AG09319 (cell line): ENCODE measurements at regions not wholly inside any gene's neighbourhood (a gene's known extent, or its start where the extent isn't known, plus 50 kb on each side); places are given as distances from the start of the nearest gene placed in this dataset.

Experiments used
- DNase-seq: peaks from one replicate; pipeline ENCODE4 v3.0.0-alpha.2; 2010; ENCODE audit warnings: low read depth; ENCODE audit errors: extremely low read depth
- TF ChIP-seq, protein P1 (sequence below): IDR thresholded peaks from 2 replicates; pipeline ENCODE4 v1.5.1; 2011; ENCODE audit warnings: low read depth, mild to moderate bottlenecking, inconsistent platforms, low read length, moderate library complexity

DNA sequence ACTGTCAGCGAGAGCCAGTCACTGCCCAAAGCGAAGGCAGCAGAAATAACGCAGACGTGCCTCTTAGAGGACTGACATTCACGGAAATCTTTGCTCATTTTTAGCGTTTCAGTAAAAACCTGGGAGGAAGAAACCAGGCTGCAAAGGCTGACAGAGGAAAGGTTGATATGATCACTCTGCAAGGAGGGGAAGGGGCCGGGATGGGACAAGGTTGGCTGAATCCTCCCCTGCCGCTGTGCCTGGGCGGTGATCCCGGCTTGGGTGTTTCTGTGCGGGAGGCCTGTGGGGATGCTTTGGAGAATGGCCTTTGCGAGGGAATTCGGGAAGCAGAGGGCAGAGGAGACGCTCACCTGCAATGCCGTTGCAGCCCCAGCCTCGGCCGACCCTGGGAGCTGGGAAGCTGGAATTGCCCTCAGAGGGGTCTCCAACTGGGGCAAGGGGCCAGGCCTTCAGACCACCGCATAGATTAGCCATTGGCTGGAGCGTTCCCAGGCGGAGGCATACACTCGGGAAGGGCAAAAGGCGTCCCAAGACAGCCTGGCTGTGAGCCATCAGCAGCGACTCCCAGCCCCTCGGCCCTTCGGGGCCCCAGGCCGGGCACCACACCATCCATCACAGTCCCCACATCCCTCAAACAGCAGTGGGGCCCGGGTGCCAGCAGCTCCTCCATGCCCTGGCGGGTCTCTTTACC lies 111.7 kb upstream of the GPC1 start:
- TF ChIP-seq, protein P1, sequence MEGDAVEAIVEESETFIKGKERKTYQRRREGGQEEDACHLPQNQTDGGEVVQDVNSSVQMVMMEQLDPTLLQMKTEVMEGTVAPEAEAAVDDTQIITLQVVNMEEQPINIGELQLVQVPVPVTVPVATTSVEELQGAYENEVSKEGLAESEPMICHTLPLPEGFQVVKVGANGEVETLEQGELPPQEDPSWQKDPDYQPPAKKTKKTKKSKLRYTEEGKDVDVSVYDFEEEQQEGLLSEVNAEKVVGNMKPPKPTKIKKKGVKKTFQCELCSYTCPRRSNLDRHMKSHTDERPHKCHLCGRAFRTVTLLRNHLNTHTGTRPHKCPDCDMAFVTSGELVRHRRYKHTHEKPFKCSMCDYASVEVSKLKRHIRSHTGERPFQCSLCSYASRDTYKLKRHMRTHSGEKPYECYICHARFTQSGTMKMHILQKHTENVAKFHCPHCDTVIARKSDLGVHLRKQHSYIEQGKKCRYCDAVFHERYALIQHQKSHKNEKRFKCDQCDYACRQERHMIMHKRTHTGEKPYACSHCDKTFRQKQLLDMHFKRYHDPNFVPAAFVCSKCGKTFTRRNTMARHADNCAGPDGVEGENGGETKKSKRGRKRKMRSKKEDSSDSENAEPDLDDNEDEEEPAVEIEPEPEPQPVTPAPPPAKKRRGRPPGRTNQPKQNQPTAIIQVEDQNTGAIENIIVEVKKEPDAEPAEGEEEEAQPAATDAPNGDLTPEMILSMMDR: no peak
- DNase-seq: no peak

DNA sequence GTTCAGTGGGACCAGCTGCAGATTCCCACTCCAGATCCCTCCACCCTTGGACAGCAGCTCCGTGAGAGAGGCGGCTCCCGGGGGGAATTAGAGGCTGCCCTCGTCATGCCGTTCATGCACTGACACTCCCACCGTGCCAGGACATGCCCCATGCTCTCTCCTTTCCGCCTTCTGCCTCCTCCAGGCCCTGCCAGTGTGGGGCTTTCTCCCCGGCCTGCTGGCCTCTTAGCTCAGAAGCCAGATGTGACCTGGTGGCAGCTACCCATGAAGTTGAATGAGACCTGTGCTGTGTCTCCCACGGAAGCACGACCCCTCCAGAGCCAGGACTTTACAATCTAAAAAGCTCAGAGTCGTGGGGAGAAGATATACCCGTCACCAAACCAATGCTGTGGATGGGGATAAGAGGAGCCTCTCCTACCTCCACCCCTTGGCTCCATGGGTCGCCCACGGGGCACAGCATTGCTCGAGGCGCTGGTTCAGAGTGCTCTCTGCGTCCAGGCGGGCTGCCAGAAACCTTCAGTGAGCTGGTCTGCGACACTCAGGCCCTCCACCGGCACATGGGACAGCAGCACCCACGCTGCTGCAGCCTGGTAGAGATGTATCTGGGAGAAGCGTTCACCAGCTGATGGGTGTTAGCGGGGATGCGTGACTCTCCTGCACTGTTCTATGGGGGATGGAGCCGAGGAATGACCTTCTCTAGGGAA lies 111.0 kb upstream of the GPC1 start:
- no peak for DNase-seq

DNA sequence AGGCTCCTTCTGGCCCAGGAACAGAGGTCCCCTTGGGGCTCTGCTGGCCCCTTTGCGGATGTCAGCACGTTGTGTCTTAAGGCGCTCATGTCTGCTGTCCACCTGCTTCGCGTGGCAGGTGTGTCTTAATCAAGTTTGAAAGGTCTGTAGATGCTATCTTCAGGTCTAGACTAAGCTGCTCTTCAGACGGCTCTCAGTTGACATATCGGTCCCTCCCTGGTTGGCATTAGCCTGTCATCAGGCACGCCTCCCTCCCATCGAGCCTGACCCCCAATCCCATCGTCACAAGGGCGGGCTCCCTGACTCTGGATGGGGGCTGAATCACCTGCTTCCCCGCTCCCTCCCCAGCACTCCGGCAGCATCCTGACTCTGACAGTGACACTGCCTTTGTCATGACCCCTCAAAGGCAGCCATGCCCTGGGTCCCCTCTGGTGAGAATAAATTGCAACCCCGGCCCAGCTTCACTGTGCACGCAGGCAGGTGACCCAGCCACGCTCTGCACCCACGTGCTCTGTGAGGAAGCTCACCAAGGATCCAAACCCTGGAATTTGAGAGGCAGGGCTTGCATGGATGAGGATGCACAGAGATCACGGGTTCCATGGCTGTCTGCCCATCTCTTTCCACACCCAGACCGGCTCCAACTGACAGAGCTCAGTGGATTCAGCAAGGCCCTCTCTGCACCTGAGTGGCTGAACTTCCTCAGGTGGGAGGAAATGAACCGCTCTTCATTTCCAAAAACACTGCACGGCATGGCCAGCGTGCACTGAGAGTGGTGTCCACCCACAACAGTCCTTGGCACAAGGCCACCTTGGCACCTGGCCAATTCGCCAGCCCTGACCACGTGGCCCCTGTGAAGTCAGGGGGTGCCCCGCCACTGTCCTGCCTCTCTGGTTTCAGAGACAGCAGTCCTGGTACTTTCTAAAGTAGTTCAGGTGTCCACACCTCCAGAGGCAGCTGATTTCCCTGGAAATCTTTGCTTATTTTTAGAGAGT lies 110.2 kb upstream of the GPC1 start:
- DNase-seq: no peak
- TF ChIP-seq, protein P1: no peak

More for the DNA sequence above, 111.0 kb upstream of the GPC1 start:
- TF ChIP-seq, protein P1: no peak

DNA sequence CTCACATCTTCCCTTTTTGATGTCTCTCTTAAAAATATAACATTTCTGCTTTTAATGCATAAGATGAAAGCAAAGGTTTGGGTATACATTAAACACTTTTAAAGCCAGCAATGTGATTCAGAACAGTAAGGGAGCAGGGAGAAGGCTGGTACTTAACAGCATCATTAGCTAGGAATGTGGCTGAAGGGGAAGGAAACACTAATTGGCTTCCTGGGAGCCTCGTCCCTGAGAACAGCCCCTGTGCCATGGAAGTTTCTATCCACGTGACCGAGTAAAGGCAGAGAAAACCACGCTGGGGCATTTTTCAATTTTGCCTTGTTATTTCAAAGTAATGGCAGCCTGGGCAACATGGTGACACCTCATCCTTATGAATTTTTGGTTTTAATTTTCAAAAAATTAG lies 109.2 kb upstream of the GPC1 start:
- DNase-seq: no peak
- TF ChIP-seq, protein P1: no peak

DNA sequence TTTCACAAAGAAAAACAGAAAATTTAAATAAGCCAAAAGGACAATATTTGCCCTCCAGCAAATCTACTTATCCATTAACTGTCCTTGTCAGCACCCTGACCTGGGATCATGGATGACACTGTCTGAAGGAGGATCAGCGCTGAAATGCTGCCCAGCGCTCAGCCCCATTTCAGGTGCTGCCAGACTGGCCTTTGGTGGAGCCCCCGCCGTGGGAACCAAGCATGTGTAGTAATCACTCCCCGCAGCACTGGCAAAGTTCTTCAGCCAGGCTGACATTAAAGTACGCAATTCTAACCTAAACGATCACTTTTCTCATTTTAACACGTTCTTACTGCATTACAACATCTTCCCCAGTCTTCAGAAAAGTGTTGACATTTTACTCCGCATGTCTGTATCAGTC lies 108.6 kb upstream of the GPC1 start:
- TF ChIP-seq, protein P1: no peak
- no peak for DNase-seq

DNA sequence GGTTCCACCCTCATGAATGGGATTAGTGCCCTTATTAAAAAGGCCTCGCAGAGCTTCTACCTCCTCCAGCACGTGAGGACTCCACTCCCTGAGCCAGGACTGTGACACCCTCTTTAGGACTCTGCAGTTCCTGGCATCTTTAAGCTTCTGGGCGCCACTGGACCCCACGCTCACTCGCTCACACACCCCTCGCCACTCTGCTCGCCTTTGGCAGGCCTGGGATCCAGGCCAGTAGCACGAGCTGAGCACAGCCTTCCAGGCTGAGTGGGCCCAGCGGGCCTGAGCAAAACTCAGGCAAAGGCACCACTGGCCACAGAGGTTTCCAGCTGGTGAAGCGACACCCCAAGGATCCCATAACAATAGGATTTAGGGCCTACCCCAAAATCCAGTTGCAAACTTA lies 107.9 kb upstream of the GPC1 start:
- TF ChIP-seq, protein P1: no peak
- no peak for DNase-seq

DNA sequence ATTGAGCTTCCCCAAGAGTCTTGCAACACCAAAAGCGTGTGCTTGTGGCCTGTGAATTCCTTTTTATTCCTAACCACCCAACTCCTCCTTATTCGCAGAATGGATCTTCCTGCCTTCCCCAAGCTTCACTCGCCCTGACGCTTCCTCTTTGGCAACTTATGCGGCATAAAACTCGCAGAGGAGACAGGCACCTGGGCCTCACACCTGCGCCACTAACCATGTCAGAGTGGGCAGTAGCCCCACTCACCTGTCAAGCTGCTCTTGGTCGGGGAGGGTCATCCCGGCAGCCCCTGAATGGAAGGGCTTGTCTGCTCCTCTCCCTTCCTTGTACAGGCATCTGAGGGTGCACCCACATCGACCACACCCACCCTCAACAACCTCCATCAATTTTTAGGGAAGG lies 106.9 kb upstream of the GPC1 start:
- DNase-seq: no peak
- TF ChIP-seq, protein P1: no peak
